NB4 (cell line): ENCODE measurements at regions not wholly inside any gene's neighbourhood (a gene's known extent, or its start where the extent isn't known, plus 50 kb on each side); places are given as distances from the start of the nearest gene placed in this dataset.

ENCODE experiments used
- MYC ChIP-seq: IDR thresholded peaks from 2 replicates; pipeline ENCODE4 v1.6.1; 2011; ENCODE audit warnings: low read depth, low read length
- POLR2A ChIP-seq: IDR thresholded peaks from 2 replicates; pipeline ENCODE4 v1.6.1; 2011; ENCODE audit warnings: mild to moderate bottlenecking; ENCODE audit not compliant: insufficient read length; ENCODE audit errors: extremely low read depth
- TF ChIP-seq, protein P1 (sequence below): IDR thresholded peaks from one replicate; pipeline ENCODE4 v1.5.1; 2012; ENCODE audit warnings: low read depth, low read length
- TF ChIP-seq, protein P2 (sequence below): IDR thresholded peaks from 2 replicates; pipeline ENCODE4 v1.6.1; 2011; ENCODE audit warnings: low read depth, low read length

DNA sequence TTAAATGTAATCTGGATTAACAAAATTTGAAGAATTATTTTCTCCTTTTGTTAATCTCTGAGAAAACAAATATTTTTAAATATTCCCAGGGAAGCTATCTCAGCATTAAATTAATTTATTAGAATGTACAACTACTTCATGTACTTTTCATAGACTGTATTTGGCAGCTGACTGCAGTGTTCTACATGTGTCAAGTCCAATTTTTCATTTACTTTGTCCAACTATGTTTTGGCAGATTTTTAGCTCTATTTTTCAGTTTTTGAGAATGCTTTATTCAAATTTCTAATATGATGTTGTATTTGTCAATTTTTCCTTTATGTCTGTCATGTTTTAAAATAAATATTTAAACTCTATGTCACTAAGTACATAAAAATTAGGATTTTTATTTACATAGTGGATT is 925.1 kb downstream of the OTOL1 start:
- TF ChIP-seq, protein P1, sequence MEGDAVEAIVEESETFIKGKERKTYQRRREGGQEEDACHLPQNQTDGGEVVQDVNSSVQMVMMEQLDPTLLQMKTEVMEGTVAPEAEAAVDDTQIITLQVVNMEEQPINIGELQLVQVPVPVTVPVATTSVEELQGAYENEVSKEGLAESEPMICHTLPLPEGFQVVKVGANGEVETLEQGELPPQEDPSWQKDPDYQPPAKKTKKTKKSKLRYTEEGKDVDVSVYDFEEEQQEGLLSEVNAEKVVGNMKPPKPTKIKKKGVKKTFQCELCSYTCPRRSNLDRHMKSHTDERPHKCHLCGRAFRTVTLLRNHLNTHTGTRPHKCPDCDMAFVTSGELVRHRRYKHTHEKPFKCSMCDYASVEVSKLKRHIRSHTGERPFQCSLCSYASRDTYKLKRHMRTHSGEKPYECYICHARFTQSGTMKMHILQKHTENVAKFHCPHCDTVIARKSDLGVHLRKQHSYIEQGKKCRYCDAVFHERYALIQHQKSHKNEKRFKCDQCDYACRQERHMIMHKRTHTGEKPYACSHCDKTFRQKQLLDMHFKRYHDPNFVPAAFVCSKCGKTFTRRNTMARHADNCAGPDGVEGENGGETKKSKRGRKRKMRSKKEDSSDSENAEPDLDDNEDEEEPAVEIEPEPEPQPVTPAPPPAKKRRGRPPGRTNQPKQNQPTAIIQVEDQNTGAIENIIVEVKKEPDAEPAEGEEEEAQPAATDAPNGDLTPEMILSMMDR: no peak
- no peak for TF ChIP-seq POLR2A
- no peak for TF ChIP-seq MYC
- TF ChIP-seq, protein P2, sequence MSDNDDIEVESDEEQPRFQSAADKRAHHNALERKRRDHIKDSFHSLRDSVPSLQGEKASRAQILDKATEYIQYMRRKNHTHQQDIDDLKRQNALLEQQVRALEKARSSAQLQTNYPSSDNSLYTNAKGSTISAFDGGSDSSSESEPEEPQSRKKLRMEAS: no peak
